ENCODE measurements at regions not wholly inside any gene's neighbourhood (a gene's known extent, or its start where the extent isn't known, plus 50 kb on each side); places are given as distances from the start of the nearest gene placed in this dataset.

GRCh38 chr2:83003555-83003954 lies 1455.5 kb downstream of the SUCLG1 start:
- TF ChIP-seq, protein P1, sequence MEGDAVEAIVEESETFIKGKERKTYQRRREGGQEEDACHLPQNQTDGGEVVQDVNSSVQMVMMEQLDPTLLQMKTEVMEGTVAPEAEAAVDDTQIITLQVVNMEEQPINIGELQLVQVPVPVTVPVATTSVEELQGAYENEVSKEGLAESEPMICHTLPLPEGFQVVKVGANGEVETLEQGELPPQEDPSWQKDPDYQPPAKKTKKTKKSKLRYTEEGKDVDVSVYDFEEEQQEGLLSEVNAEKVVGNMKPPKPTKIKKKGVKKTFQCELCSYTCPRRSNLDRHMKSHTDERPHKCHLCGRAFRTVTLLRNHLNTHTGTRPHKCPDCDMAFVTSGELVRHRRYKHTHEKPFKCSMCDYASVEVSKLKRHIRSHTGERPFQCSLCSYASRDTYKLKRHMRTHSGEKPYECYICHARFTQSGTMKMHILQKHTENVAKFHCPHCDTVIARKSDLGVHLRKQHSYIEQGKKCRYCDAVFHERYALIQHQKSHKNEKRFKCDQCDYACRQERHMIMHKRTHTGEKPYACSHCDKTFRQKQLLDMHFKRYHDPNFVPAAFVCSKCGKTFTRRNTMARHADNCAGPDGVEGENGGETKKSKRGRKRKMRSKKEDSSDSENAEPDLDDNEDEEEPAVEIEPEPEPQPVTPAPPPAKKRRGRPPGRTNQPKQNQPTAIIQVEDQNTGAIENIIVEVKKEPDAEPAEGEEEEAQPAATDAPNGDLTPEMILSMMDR (IDR thresholded peaks at IDR 0.05; ENCODE audit: low read length), result no peak
- no peak for TF ChIP-seq EZH2 (optimal IDR thresholded peaks at IDR 0.05; ENCODE audit: low read depth, low read length)
